NCI-H146 (cell line): ENCODE measurements at regions not wholly inside any gene's neighbourhood (a gene's known extent, or its start where the extent isn't known, plus 50 kb on each side); places are given as distances from the start of the nearest gene placed in this dataset.
"Not testable (repeated sequence)": the region's sequence is repeated elsewhere in the genome, so short reads cannot be mapped to it uniquely, and the experiment has no call there.

Experiments
- DNase-seq: peaks from one replicate; lab custom pipeline; 2025; lab: John Stamatoyannopoulos, UW

DNA sequence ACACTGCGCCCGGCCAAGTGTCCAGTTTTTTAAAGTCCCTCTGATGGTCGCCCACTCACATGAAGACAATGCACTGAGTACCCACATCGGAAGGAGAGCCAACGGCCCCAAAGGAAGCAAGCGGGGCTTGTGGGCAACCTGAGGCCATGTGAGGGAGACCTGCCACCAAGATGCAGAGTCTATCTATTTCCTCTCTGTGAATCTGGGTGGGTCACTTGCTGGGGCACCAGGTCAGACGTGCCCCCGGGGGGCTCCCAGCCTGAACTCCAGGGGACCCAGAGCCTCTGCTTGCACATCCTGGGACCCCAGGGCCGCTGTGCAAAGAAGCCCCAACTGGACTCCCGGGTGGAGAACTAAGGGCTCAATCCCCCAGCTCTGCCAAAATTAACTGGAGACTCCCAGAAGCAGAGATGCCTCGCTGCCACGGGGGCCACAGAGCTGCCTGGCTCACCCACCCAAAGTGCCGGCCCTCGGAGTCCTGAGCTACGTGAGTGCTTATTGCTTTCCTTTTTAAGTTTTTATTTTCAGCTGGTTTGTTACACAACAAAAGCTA, 106.4 kb downstream of the BRD1 start:
- no peak for DNase-seq

DNA sequence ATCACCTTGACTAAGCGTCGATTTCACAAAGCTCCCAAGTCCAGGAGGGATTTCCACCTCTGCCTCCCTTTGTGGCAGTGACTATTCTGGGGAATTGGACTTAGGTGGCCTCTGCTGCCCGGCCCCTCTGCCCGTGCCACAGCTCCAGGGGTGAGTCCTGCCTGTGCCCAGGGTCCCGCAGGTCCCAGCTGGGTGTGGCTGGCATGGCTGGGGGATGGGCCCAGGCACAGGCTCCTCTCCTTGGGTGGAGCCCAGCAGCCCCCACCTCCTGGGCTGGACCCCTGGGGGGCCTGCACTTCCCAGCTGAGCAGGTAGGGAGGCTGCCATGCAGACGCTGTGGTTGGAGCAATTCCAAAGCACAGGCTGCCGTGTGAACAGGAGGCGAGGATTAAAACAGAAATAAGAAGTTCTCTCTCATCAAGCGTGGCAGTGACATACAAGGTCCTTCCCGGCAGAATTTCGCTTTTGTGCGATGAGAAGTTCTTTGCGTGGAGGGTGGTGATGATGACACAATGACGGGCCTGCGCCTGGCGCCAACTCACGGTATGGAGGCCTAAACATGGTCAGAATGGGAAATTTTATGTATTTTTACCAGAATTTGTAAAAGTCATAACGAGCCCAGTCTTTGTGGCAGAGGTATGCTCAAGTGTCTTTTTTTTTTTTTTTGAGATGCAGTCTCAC, 107.3 kb downstream of the BRD1 start:
- no peak for DNase-seq

GRCh38 chr22:49719046-49719445, 108.6 kb downstream of the BRD1 start:
- DNase-seq, result no peak

GRCh38 chr22:49718396-49718795, 109.3 kb downstream of the BRD1 start:
- no peak for DNase-seq

DNA sequence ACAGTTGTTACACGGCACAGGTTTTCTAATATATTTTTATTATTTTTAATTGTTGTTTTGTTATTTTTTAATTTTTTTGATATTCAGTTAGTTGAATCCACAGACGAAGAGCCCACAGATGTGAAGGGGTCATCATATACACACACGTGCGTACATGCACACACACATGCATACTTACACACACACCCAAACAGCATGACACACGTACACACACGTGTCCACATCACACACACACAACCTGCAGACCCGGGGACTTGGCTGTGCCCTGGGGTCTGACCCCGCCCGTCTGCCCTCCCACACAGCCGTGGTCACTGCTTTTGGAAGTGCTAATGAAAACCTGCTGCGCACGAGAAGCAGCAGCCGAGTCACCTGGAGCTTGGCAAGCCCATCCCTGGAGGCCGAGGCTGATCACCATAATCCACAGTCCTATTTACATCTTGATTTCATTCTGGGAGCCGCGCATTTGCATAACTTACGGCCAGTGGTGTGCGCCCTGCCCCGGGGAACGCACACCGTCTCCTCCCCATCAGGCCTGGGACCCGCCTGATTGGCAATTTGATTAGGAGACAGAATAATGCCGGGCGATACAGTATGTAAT, 110.3 kb downstream of the BRD1 start:
- DNase-seq, result no peak

DNA sequence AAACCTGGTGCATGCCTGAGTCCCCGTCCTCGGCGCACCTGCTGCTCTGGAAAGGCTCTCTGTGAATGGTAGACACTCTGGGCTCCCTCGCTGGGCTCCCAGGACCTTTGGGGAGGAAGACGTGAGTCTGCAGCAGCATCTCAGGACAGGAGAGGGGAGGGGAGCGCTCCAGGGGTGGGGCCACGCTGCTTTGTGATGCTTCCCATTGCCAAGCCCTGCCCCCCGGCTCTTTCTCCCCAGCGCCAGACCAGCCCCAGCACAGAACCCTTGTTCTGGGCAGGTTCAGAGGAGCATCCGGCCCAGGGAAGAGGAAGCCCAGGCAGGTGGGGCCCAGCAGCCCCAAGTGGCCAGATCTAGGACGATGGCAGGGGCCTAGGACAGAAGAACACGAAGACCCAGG, 111.2 kb downstream of the BRD1 start:
- DNase-seq, result no peak

GRCh38 chr22:49715450-49715849, 112.2 kb downstream of the BRD1 start:
- DNase-seq, result no peak

DNA sequence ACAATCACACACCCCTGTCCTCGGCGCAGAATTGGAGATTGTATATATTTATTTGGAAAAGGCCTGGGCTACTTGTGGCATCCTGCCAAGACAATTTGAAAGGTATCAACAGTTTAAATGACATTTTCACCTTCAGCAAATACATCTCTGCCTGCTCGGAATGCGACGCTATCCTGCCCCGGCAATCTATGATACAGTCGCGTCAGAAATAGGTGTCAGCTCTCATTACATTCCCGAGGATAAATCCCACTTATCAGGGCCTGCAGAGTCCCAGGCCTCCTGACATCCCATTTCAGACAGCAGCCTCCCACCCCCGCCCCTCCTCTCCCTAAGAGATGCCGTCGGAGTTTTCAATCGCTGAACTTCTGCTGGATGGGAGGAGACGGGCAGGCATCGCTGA, 114.7 kb downstream of the BRD1 start:
- no peak for DNase-seq

GRCh38 chr22:49712195-49712791, 115.4 kb downstream of the BRD1 start:
- no peak for DNase-seq

DNA sequence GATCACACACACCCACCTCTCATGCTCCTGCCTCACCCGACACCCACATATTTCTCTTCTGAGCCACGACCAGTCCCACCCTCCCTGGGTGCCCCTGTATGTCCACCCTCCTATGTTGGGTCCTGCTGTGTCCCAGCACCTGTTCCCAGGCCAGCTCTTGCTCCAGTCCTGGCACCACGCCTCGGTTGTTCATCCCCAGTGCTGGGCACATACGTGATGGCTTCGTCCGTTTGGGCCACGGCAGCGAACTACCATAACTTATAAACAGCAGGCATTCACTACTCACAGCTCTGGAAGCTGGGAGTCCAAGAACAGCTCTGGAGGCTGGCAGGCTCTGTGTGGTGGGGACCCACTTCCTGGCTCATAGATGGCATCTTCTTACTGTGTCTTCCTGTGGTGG, 116.9 kb downstream of the BRD1 start:
- DNase-seq, result no peak

- no peak for DNase-seq
Measured at GRCh38 chr22:49709464-49709863, 118.2 kb downstream of the BRD1 start.

- no peak for DNase-seq
Measured at GRCh38 chr22:49705972-49706352, 121.7 kb downstream of the BRD1 start.

DNA sequence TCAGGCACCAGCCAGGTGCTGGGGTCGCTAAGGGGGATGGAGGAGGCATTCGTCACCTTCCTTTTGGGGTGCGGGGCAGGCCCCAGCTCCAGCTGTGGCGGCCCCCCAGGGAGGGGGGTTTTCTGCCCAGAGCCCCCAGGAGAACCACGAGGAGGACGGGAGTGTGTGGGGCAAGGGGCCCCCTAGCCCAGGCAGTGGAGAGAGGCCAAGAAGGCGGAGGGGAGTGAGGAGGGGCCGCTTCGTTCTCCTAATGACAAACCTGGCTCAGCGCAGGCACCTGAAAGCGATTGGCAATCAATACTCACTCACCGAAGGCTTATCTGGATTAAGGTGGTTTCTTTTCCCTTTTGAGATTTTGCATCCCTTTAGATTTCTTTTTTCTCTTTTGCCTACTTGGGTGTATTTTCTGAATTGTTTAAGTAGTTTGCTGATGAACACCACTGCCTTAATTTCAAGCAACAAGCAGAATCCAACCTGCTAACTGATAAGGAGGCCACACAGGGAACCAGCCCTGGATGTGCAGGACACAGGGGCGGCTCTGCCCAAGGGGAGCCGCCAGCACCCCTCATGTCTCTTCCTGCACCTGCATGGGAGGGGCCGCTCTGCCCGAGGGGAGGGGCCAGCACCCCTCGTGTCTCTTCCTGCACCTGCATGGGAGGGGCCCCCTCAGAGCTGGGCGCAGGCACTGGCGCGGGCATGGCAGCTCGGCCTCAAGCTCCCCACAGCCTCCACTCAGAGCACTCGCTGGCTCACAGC, 122.3 kb downstream of the BRD1 start:
- no peak for DNase-seq

- no peak for DNase-seq
Measured at GRCh38 chr22:49704345-49705215, 123.1 kb downstream of the BRD1 start.

DNA sequence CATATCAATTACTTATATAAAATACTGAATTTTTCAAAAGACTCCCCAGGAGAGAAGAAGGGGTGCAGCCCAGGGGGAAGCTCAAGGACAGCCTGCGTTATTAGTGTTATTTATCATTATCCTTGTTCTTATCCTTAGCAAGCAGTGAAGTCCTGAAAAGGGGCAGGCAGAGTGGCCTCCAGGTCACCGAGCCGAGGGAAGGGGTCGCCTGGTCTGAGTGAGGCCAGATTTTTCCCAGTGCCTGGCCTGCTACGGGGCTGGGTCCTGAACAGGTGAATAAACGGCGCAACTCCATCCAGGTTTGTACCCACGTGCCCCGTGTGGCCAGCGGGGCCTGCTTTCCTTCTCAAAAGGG, 123.7 kb downstream of the BRD1 start:
- DNase-seq, result no peak

DNA sequence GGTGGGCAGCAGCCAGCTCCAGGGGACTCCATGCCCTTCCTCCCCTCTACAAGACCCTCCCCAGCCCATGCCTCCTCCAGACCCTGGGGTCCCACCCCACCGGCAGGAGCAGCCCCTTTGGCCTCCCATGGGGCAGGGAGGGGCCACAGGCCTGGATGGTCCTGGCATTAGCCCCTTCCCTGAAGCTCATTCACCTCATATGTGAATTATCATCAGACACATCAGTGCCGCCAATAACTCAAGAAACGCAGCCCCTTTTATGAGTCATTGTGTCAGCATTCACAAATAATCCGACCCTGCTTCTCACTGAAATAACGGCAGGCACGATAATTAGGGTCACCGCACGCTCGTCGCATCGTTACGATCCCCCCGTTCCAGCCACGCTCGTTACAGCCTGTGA, 124.2 kb downstream of the BRD1 start:
- DNase-seq, result no peak

GRCh38 chr22:49702068-49702397, 125.6 kb downstream of the BRD1 start:
- no peak for DNase-seq

GRCh38 chr22:49701380-49702067, 126.1 kb downstream of the BRD1 start:
- no peak for DNase-seq

DNA sequence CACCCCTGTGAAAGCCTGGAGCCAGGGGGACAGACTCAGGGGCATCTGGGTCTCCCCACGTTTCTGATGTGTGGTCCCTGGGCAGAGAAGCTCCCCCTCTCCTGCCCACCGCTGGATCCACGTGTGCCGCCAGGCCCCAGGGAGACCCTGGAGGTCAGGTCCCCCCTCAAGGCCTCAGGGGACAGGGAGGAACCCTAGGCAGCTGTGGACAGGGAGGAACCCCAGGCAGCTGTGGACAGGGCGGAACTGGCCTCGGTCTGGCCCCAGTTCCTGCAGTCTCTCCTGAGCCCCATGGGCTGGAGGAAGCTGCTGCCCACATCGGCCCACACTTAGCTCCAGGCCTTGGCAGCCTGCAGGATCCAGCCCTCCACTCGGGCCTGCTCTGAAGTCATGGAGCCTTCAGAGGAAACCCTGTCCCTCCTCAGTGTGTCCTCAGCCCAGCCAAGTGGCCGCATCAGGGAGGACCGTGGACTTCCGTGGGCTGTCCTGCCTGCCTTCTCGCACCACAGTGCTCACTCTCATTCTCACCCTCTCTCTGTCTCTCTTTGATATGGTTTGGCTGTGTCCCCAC, 127.7 kb downstream of the BRD1 start:
- no peak for DNase-seq

- peak; percentile 31 for DNase-seq
Measured at GRCh38 chr22:49699476-49699875, 128.2 kb downstream of the BRD1 start.

DNA sequence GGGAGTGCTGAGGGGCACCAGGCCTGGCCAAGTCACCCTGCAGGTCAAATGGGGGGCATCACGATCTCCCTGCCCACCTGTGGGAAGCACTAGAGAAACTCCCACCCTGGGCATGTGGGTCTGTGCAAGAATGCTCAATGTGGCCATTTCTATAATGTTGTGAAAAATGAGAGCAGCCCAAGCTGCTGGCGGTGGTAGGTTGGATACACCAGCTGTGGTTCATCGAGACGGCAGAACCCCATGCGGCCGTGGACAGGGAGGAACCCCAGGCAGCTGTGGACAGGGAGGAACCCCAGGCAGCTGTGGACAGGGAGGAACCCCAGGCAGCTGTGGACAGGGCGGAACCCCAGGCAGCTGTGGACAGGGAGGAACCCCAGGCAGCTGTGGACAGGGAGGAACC, 129.1 kb downstream of the BRD1 start:
- DNase-seq, result not testable (repeated sequence)
